Left lung (tissue), 4 donors: ENCODE measurements at regions not wholly inside any gene's neighbourhood (a gene's known extent, or its start where the extent isn't known, plus 50 kb on each side); places are given as distances from the start of the nearest gene placed in this dataset.
A peak's percentile ranks its signal among the peaks of the same experiment; 100 is the strongest.

ENCODE experiments used
- ATAC-seq: fragments of 200-7000 bp; cut with Tn5 transposase; one replicate; pipeline ENCODE4 v1.9.1; 2020; ENCODE audit warnings: moderate library complexity
- DNase-seq, 4 donors: peaks; one replicate each; pipeline ENCODE4 v3.0.0-alpha.2; 2013 to 2020
- H3K27ac ChIP-seq, 2 donors: fragments of 200-600 bp; sonication (generic) in 1 of 2; one replicate each; pipeline versions ENCODE4 v1.5.0 to v1.8.0; 2020 to 2021
- H3K27me3 ChIP-seq, 2 donors: fragments of 200-600 bp; sonication (generic) in 1 of 2; one replicate each; pipeline versions ENCODE4 v1.5.0 to v1.8.0; 2020 to 2021
- H3K36me3 ChIP-seq, 2 donors: fragments of 200-600 bp; sonication (generic) in 1 of 2; one replicate each; pipeline versions ENCODE4 v1.5.0 to v1.8.0; 2020 to 2021
- H3K4me1 ChIP-seq, 2 donors: fragments of 200-600 bp; one replicate each; pipeline ENCODE4 v1.8.0; 2021
- H3K4me3 ChIP-seq, 2 donors: fragments of 200-600 bp; sonication (generic) in 1 of 2; one replicate each; pipeline versions ENCODE4 v1.5.0 to v1.8.0; 2020 to 2021; ENCODE audit warnings: mild to moderate bottlenecking in 1 of 2
- H3K9me3 ChIP-seq, 2 donors: fragments of 200-600 bp; sonication (generic) in 1 of 2; one replicate each; pipeline versions ENCODE4 v1.5.0 to v1.8.0; 2020 to 2021
- intact Hi-C, 2 donors: fragments of 100-400 bp; cut with DNase I; formaldehyde crosslinking; loops; one replicate each; pipeline versions ENCODE4 v1.11.2 to v1.14.2; 2022
- TF ChIP-seq, protein P1 (sequence below), 2 donors: fragments of 200-600 bp; sonication (generic) in 1 of 2; IDR thresholded peaks; one replicate each; pipeline versions ENCODE4 v1.5.0 to v1.8.0; 2021; ENCODE audit warnings: antibody characterized with exemption in 2 of 2
- donor health status: DM: no; HTN: yes; CAD: no.
- donor health status: DM: no; HTN: no; CAD: no.

DNA sequence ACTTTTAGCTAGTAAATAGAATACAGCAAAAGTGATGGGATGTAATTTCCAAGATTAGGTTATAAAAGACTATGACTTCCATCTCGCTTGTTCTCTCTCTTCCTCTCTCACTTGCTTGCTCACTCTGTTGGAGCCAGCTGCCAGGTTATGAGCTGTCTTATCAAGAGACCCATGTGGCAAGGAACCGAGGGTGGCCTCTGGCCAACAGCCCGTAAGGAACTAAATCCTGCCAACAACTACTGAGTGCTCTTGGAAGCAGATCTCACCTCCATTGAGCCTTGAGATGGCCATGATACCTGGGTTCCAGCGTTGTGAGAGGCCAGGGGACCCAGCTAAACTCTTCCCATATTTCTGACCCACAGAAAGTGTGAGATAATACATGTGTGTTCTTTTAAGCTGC lies 636.1 kb downstream of the ACTL7B start:
- Histone ChIP-seq H3K27ac (no peak overlapping the region), H3K36me3 (no peaks in the 10 kb centered on the region), H3K4me1 (no peaks in the 10 kb centered on the region), H3K9me3 (no peaks in the 10 kb centered on the region), H3K4me3 (no peak overlapping the region), H3K27me3 (no peaks in the 10 kb centered on the region)
- TF ChIP-seq, protein P1, sequence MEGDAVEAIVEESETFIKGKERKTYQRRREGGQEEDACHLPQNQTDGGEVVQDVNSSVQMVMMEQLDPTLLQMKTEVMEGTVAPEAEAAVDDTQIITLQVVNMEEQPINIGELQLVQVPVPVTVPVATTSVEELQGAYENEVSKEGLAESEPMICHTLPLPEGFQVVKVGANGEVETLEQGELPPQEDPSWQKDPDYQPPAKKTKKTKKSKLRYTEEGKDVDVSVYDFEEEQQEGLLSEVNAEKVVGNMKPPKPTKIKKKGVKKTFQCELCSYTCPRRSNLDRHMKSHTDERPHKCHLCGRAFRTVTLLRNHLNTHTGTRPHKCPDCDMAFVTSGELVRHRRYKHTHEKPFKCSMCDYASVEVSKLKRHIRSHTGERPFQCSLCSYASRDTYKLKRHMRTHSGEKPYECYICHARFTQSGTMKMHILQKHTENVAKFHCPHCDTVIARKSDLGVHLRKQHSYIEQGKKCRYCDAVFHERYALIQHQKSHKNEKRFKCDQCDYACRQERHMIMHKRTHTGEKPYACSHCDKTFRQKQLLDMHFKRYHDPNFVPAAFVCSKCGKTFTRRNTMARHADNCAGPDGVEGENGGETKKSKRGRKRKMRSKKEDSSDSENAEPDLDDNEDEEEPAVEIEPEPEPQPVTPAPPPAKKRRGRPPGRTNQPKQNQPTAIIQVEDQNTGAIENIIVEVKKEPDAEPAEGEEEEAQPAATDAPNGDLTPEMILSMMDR (IDR thresholded peaks at IDR 0.05) = no peak
- intact Hi-C loops = no loop called here
- no peak for ATAC-seq
- no peak for DNase-seq

DNA sequence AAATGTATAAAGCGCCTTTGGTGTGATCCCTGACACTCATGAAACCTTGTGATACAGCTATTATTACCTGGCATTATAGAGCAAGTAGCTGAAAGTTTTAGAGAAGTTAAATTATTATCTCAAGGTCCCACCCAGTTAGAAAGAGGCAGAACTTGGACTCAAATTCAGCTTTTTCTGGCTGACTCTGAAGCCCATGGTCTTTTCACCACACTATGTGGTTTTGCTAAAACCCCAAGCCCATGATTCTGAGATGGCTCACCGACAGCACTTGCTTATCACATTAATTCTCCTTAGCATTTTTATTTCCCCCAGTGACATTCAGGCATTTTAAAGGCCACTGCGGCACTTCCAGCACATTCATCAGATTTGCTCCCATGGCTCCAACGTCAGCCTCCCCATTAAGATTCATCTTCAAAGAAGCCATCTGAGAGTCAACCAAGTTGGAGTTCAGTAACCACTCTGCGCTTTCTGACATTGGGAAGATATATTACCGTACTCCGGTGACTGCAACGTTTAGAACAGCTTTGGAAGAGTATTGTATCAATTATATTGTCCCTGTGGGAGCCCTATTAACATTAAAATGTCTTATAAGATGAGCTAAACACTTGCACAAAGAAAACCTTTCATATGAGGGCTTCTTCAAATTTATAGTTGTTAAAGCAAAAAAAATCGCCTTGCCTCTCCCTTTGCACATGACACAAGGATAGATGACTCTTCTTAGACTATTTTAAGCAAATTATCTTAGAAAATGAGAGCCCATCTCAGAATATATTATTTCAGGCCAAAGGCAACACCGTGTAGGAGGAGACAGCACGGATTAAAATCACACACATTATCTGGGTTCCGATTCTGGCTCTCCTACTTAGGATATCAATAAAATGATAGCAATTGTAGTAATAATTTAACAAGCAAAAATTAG lies 638.1 kb downstream of the ACTL7B start:
- Histone ChIP-seq H3K4me1 (no peaks in the 10 kb centered on the region), H3K36me3 (no peaks in the 10 kb centered on the region), H3K9me3 (no peaks in the 10 kb centered on the region), H3K27ac (no peak overlapping the region), H3K4me3 (no peak overlapping the region), H3K27me3 (no peaks in the 10 kb centered on the region)
- ATAC-seq = no peak
- TF ChIP-seq, protein P1 (IDR thresholded peaks at IDR 0.05) = no peak
- intact Hi-C loops = no loop called here
- no peak for DNase-seq

DNA sequence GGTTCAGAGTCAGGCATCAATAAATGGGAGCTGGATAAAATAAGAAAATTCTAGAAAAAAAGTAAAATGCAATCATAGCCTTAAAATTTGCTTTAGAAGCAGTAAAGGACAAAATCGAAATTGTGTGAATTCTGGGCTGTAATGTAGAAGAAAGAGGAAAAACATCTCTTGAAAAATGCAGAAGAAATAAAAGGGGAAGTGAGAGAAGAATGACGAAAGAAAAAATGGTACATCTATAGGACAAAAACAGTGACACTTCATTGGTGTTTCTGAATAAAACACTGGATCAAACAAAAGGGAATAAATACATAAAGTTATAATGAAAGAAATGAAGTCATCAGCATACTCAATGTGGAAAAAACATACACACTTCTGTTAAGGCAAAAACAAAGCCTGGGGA lies 642.3 kb downstream of the ACTL7B start:
- DNase-seq (no peak), ATAC-seq (no peak)
- TF ChIP-seq, protein P1 (IDR thresholded peaks at IDR 0.05) = no peak
- Histone ChIP-seq H3K9me3 (no peaks in the 10 kb centered on the region), H3K4me3 (no peak overlapping the region), H3K27me3 (no peaks in the 10 kb centered on the region), H3K4me1 (no peaks in the 10 kb centered on the region), H3K36me3 (no peaks in the 10 kb centered on the region), H3K27ac (peak overlapping the region in 1 of 2 donors; percentile 64)
- intact Hi-C loops = no loop called here

DNA sequence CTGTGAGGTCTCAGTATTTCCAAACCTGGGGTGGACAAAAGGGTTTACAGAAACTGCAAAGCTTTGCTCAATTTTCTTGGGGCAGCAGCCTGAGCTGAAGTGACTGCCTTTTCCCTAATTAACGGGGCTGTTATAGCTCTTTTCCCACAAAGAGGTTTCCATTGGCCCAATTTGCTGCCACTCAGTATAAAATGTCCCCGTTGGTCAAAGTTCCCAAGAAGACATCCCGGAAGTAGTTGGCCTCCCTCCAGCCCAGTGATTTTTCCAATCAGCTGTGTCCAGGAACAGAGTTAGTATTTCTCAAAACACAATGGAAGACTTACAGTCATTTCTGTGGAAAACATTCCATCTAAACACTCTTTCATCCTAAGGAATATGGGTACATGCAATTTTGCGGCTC lies 643.6 kb downstream of the ACTL7B start:
- H3K4me3 ChIP-seq = no peak overlapping the region
- H3K36me3 ChIP-seq = no peaks in the 10 kb centered on the region
- intact Hi-C loops = no loop called here
- H3K4me1 ChIP-seq = no peaks in the 10 kb centered on the region
- no peaks in the 10 kb centered on the region for H3K9me3 ChIP-seq
- ATAC-seq = no peak
- TF ChIP-seq, protein P1 (IDR thresholded peaks at IDR 0.05) = no peak
- no peak for DNase-seq
- no peaks in the 10 kb centered on the region for H3K27me3 ChIP-seq
- no peak overlapping the region for H3K27ac ChIP-seq

DNA sequence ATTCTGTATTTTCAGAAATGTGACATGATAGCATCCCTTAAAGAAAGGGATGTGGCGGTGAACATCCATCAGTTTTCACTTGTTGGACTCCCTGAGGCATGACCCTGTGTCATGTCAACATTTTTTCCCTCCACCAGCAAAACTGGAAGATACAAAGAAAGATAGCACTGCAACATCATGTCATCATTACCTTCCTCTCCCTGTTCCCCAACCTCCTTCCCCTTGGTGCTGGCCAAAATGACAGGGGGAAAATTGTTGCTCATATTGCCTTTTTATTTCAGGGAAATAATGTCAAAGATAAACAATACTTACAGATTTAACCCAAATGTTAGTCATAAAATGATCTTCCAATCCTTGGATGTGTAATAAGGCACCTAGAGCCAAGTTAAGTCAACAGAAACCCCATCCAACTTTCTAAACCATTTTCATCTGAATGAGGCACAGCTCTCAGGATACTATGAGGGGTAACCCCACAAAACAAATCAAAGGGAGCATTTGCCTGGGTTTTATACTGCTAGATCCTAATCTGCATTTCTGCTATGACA lies 644.3 kb downstream of the ACTL7B start:
- H3K9me3 ChIP-seq = no peaks in the 10 kb centered on the region
- H3K27me3 ChIP-seq = no peaks in the 10 kb centered on the region
- no peak overlapping the region for H3K4me3 ChIP-seq
- intact Hi-C loops = no loop called here
- ATAC-seq (no peak), DNase-seq (no peak)
- H3K36me3 ChIP-seq = no peaks in the 10 kb centered on the region
- H3K27ac ChIP-seq = no peak overlapping the region
- no peaks in the 10 kb centered on the region for H3K4me1 ChIP-seq
- TF ChIP-seq, protein P1 (IDR thresholded peaks at IDR 0.05) = no peak
